Loucy (cell line): ENCODE measurements at regions not wholly inside any gene's neighbourhood (a gene's known extent, or its start where the extent isn't known, plus 50 kb on each side); places are given as distances from the start of the nearest gene placed in this dataset.
"Not testable (repeated sequence)": the region's sequence is repeated elsewhere in the genome, so short reads cannot be mapped to it uniquely, and the experiment has no call there.

Experiments
- EZH2phosphoT487 ChIP-seq: fragments of 200-600 bp; IDR thresholded peaks from 2 replicates; pipeline ENCODE4 v1.6.1; 2018; ENCODE audit warnings: antibody characterized with exemption, mild to moderate bottlenecking, moderate library complexity, borderline replicate concordance
- TF ChIP-seq, protein P1 (sequence below): fragments of 200-600 bp; sonication (generic); conservative IDR thresholded peaks from 2 replicates; pipeline ENCODE4 v1.5.1; 2014; ENCODE audit warnings: mild to moderate bottlenecking, antibody characterized with exemption, low read length

GRCh38 chr12:69049855-69050254 lies 116.9 kb upstream of the CPM start:
- TF ChIP-seq, protein P1, sequence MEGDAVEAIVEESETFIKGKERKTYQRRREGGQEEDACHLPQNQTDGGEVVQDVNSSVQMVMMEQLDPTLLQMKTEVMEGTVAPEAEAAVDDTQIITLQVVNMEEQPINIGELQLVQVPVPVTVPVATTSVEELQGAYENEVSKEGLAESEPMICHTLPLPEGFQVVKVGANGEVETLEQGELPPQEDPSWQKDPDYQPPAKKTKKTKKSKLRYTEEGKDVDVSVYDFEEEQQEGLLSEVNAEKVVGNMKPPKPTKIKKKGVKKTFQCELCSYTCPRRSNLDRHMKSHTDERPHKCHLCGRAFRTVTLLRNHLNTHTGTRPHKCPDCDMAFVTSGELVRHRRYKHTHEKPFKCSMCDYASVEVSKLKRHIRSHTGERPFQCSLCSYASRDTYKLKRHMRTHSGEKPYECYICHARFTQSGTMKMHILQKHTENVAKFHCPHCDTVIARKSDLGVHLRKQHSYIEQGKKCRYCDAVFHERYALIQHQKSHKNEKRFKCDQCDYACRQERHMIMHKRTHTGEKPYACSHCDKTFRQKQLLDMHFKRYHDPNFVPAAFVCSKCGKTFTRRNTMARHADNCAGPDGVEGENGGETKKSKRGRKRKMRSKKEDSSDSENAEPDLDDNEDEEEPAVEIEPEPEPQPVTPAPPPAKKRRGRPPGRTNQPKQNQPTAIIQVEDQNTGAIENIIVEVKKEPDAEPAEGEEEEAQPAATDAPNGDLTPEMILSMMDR: not testable (repeated sequence)
- not testable (repeated sequence) for TF ChIP-seq EZH2phosphoT487
